ENCODE measurements at regions not wholly inside any gene's neighbourhood (a gene's known extent, or its start where the extent isn't known, plus 50 kb on each side); places are given as distances from the start of the nearest gene placed in this dataset.
"Not testable (repeated sequence)": the region's sequence is repeated elsewhere in the genome, so short reads cannot be mapped to it uniquely, and the experiment has no call there.

DNA sequence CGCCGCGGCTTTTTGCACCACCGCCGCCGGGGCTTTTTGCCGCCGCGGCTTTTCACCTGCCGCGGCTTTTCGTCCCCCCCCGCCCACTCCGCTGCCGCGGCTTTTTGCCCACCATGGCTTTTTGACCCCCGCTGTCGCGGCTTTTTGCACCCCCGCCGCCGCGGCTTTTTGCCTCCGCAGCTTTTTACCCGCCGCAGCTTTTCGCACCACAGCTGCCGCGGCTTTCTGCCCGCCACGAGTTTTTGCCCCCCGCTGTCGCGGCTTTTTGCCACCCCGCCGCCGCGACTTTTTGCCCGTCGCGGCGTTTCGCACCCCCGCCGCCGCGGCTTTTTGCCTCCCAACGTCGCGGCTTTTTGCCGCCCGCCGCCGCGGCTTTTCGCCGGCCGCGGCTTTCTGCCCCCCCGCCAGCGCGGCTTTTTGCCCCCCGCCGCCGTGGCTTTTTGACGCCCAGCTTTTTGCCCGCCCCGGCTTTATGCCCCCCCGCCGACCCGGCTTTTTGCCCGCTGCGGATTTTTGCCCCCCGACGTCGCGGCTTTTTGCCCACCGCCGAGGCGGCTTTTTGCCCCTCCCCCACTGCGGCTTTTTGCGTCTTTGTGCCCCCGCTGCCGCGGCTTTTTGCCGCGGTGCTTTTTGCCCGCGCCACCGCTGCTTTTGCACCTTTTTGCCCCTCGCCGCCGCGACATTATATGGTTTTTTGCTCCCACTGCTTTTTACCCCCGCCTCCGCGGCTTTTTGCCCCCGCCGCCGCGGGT, 1343.6 kb downstream of the TP53TG3F start:
- TF ChIP-seq, protein P1, sequence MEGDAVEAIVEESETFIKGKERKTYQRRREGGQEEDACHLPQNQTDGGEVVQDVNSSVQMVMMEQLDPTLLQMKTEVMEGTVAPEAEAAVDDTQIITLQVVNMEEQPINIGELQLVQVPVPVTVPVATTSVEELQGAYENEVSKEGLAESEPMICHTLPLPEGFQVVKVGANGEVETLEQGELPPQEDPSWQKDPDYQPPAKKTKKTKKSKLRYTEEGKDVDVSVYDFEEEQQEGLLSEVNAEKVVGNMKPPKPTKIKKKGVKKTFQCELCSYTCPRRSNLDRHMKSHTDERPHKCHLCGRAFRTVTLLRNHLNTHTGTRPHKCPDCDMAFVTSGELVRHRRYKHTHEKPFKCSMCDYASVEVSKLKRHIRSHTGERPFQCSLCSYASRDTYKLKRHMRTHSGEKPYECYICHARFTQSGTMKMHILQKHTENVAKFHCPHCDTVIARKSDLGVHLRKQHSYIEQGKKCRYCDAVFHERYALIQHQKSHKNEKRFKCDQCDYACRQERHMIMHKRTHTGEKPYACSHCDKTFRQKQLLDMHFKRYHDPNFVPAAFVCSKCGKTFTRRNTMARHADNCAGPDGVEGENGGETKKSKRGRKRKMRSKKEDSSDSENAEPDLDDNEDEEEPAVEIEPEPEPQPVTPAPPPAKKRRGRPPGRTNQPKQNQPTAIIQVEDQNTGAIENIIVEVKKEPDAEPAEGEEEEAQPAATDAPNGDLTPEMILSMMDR (IDR thresholded peaks at IDR 0.05) = no peak
- no peak for TF ChIP-seq POLR2A (IDR thresholded peaks at IDR 0.05)
- 77 to 82% methylated on average over 54 to 85 of the region's 101 CpGs for WGBS, 2 donors
- DNase-seq = no peak
- peaks cover 0 to 29% (median 17%) of the 10 kb centered on the region in 3 donors for H3K9me3 ChIP-seq
- H3K36me3 ChIP-seq = no peaks in the 10 kb centered on the region
- H3K27ac ChIP-seq = no peak overlapping the region
- H3K27me3 ChIP-seq = peaks cover 0 to 10% (median 0%) of the 10 kb centered on the region in 4 donors
- no peak overlapping the region for H3K4me3 ChIP-seq
- intact Hi-C loops (cut with DNase I) = no loop called here
- no peaks in the 10 kb centered on the region for H3K4me1 ChIP-seq

DNA sequence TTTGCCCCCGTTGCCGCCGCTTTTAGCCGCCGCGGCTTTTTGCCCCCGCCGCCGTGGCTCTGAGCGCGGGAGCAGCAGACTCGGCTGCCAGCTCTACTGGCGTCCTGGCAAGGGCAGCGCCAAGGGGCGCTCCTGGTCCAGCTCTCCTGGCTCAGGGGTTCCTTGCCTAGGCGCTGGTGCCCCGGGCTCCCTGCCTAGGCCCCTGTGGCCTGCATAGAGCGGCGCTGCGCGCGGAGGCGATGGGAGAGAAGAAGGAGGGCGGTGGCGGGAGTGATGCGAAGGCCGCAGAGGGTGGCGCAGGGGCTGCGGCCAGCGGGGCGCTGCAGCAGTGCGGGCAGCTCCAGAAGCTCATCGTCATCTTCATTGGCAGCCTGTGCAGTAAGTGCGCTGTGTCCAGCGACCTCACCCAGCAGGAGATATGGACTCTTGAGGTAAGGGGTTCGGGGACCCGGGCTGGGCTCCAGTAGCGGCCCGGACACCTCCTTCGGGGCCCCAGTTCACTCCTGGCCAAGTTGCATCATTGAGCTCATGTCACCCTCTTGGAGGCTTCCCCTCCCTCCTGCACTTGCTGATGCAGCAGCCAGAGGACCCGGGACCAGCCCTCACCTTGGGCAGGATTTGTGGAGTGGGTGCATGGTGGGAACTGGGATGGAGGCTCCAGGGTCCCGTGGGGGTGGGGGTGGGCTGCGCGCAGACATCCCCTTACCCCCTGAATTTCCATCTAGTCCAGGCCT, 1344.4 kb downstream of the TP53TG3F start:
- H3K4me3 ChIP-seq = no peak overlapping the region
- H3K27ac ChIP-seq = no peak overlapping the region
- H3K27me3 ChIP-seq = peaks cover 0 to 10% (median 0%) of the 10 kb centered on the region in 4 donors
- H3K9me3 ChIP-seq = peaks cover 0 to 29% (median 17%) of the 10 kb centered on the region in 3 donors
- H3K36me3 ChIP-seq = no peaks in the 10 kb centered on the region
- WGBS, 2 donors = 74% methylated on average over 10 of the region's 44 CpGs; no CpG with 5 or more reads in 1 of the 2 donors
- TF ChIP-seq, protein P1 (IDR thresholded peaks at IDR 0.05) = no peak
- TF ChIP-seq POLR2A (IDR thresholded peaks at IDR 0.05) = no peak
- DNase-seq = no peak
- intact Hi-C loops (cut with DNase I) = no loop called here
- H3K4me1 ChIP-seq = no peaks in the 10 kb centered on the region

DNA sequence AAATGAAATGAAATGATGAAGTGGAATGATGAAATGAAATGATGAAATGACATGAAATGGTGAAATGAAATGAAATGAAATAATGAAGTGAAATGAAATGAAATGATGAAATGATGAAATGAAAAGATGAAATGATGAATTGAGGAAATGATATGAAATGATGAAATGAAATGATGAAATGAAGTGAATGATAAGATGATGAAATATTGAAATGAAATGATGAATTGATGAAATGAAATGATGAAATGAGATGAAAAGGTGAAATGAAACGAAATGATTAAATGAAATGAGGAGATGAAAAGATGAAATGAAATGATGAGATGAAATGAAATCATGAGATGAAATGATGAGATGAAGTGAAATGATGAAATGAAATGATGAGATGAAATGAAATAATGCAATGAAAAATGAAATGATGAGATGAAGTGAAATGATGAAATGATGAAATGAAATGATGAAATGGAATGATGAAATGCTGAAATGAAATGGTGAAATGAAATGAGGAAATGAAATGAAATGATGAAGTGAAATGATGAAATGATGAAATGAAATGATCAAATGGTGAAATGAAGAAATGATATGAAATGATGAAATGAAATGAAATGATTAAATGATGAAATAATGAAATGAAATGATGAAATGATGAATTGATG, 1347.7 kb downstream of the TP53TG3F start:
- DNase-seq; intact Hi-C loops (cut with DNase I); H3K27ac ChIP-seq; H3K36me3 ChIP-seq; H3K4me3 ChIP-seq; H3K4me1 ChIP-seq: not testable (repeated sequence)
- Histone ChIP-seq H3K27me3 (peaks cover 0 to 10% (median 0%) of the 10 kb centered on the region in 4 donors), H3K9me3 (peaks cover 0 to 23% (median 14%) of the 10 kb centered on the region in 3 donors)
- WGBS, 2 donors = 23 to 28% methylated on average over 1 of the region's 1 CpG

DNA sequence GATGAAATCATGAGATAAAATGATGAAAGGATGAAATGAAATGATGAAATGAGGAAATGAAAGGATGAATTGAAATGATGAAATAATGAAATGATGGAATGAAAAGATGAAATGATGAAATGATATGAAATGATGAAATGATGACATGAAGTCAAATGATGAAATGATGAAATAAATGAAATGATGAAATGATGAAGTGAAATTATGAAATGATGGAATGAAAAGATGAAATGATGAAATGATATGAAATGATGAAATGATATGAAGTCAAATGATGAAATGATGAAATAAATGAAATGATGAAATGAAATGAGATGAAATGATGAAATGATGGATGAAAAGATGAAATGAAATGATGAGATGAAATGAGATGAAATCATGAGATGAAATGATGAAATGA, 1348.4 kb downstream of the TP53TG3F start:
- H3K27me3 ChIP-seq = peaks cover 0 to 10% (median 0%) of the 10 kb centered on the region in 4 donors
- DNase-seq; intact Hi-C loops (cut with DNase I); H3K4me1 ChIP-seq; H3K27ac ChIP-seq; H3K4me3 ChIP-seq; H3K36me3 ChIP-seq: not testable (repeated sequence)
- H3K9me3 ChIP-seq = peaks cover 0 to 16% (median 10%) of the 10 kb centered on the region in 3 donors

DNA sequence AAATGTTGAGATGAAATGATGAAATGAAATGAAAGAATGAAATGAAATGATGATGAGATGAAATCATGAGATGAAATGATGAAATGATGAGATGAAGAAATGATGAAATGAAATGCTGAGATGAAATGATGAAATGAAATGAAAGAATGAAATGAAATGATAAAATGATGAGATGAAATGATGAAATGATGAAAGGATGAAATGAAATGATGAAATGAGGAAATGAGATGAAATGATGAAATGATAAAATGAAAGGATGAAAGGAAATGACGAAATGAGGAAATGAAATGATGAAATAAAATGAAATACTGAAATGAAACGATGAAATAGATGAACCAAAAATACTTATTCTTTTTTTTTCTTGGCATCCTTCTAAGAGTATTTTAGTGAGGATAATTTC, 1349.1 kb downstream of the TP53TG3F start:
- intact Hi-C loops (cut with DNase I) = not testable (repeated sequence)

More for the DNA sequence above, 1349.1 kb downstream of the TP53TG3F start:
- not testable (repeated sequence) for DNase-seq, H3K4me1 ChIP-seq, H3K27ac ChIP-seq, H3K36me3 ChIP-seq, H3K4me3 ChIP-seq, H3K9me3 ChIP-seq, H3K27me3 ChIP-seq
- 33 to 47% methylated on average over 2 of the region's 2 CpGs for WGBS, 2 donors
